ENCODE measurements at regions not wholly inside any gene's neighbourhood (a gene's known extent, or its start where the extent isn't known, plus 50 kb on each side); places are given as distances from the start of the nearest gene placed in this dataset.

GRCh38 chr7:69283421-69283820 lies 314.9 kb upstream of the AUTS2 start:
- ATAC-seq (ENCODE audit: low FRiP score in 2 of 2) (peak in 1 of 2 donors; percentile 71), DNase-seq (no peak)
- Histone ChIP-seq H3K4me3 (no peak overlapping the region), H3K27ac (no peak overlapping the region), H3K27me3 (no peaks in the 10 kb centered on the region), H3K9me3 (no peaks in the 10 kb centered on the region), H3K36me3 (no peaks in the 10 kb centered on the region), H3K4me1 (peaks cover 0 to 3% (median 0%) of the 10 kb centered on the region in 4 donors)
- 73 to 80% methylated on average over 7 to 8 of the region's 8 CpGs for WGBS, 2 donors
- TF ChIP-seq POLR2A (IDR thresholded peaks at IDR 0.05) (no peak), POLR2AphosphoS5 (IDR thresholded peaks at IDR 0.05) (no peak), EP300 (IDR thresholded peaks at IDR 0.05) (no peak), CTCF (IDR thresholded peaks at IDR 0.05) (no peak)

- ATAC-seq (ENCODE audit: low FRiP score in 2 of 2) (no peak), DNase-seq (no peak)
- Histone ChIP-seq H3K36me3 (no peaks in the 10 kb centered on the region), H3K9me3 (no peaks in the 10 kb centered on the region), H3K4me1 (peaks cover 0 to 3% (median 0%) of the 10 kb centered on the region in 4 donors), H3K4me3 (no peak overlapping the region), H3K27ac (no peak overlapping the region), H3K27me3 (no peaks in the 10 kb centered on the region)
- no peak for TF ChIP-seq POLR2A (IDR thresholded peaks at IDR 0.05)
These were observed 312.4 kb upstream of the AUTS2 start for GRCh38 chr7:69285854-69286253.

- DNase-seq = no peak
- Histone ChIP-seq H3K4me3 (no peak overlapping the region), H3K9me3 (no peaks in the 10 kb centered on the region), H3K27ac (no peak overlapping the region), H3K36me3 (no peaks in the 10 kb centered on the region), H3K4me1 (no peaks in the 10 kb centered on the region), H3K27me3 (no peaks in the 10 kb centered on the region)
- WGBS, 2 donors = 26 to 38% methylated on average over 3 of the region's 3 CpGs
- TF ChIP-seq POLR2A (IDR thresholded peaks at IDR 0.05) (no peak), EP300 (IDR thresholded peaks at IDR 0.05) (no peak), POLR2AphosphoS5 (IDR thresholded peaks at IDR 0.05) (no peak), CTCF (IDR thresholded peaks at IDR 0.05) (no peak)
- no peak for ATAC-seq (ENCODE audit: low FRiP score in 2 of 2)
These were observed 302.3 kb upstream of the AUTS2 start for GRCh38 chr7:69295977-69296376.

GRCh38 chr7:69301253-69301652 lies 297.0 kb upstream of the AUTS2 start:
- H3K4me3 ChIP-seq = no peak overlapping the region
- H3K36me3 ChIP-seq = no peaks in the 10 kb centered on the region
- no peaks in the 10 kb centered on the region for H3K9me3 ChIP-seq
- ATAC-seq (ENCODE audit: low FRiP score in 2 of 2) = no peak
- 67 to 72% methylated on average over 3 of the region's 3 CpGs for WGBS, 2 donors
- no peak overlapping the region for H3K27ac ChIP-seq
- TF ChIP-seq POLR2A (IDR thresholded peaks at IDR 0.05) (no peak), CTCF (IDR thresholded peaks at IDR 0.05) (no peak), EP300 (IDR thresholded peaks at IDR 0.05) (no peak), POLR2AphosphoS5 (IDR thresholded peaks at IDR 0.05) (no peak)
- DNase-seq = no peak
- no peaks in the 10 kb centered on the region for H3K4me1 ChIP-seq
- H3K27me3 ChIP-seq = no peaks in the 10 kb centered on the region

GRCh38 chr7:69309601-69310000 lies 288.7 kb upstream of the AUTS2 start:
- no peaks in the 10 kb centered on the region for H3K36me3 ChIP-seq
- TF ChIP-seq CTCF (IDR thresholded peaks at IDR 0.05) = no peak
- no peak for TF ChIP-seq POLR2AphosphoS5 (IDR thresholded peaks at IDR 0.05)
- no peak for TF ChIP-seq POLR2A (IDR thresholded peaks at IDR 0.05)
- no peak for TF ChIP-seq EP300 (IDR thresholded peaks at IDR 0.05)
- no peaks in the 10 kb centered on the region for H3K4me1 ChIP-seq
- no peaks in the 10 kb centered on the region for H3K9me3 ChIP-seq
- 88 to 91% methylated on average over 1 of the region's 1 CpG for WGBS, 2 donors
- no peak overlapping the region for H3K27ac ChIP-seq
- DNase-seq (no peak), ATAC-seq (ENCODE audit: low FRiP score in 2 of 2) (no peak)
- no peak overlapping the region for H3K4me3 ChIP-seq
- no peaks in the 10 kb centered on the region for H3K27me3 ChIP-seq
